ENCODE measurements at regions not wholly inside any gene's neighbourhood (a gene's known extent, or its start where the extent isn't known, plus 50 kb on each side); places are given as distances from the start of the nearest gene placed in this dataset.

GRCh38 chr6:120478650-120479049 is 855.6 kb downstream of the TBC1D32 start:
- Histone ChIP-seq H3K9me3 (replicated peaks in 1 of 2; ENCODE audit: control insufficient read depth in 1 of 2, insufficient read depth in 1 of 2, low read length in 2 of 2) (peaks cover 8 to 21% of the 10 kb centered on the region in 2 donors), H4K20me1 (ENCODE audit: insufficient read depth, low read length) (no peaks in the 10 kb centered on the region), H3K36me3 (replicated peaks in 1 of 2; ENCODE audit: control insufficient read depth in 1 of 2, insufficient read depth in 2 of 2, low read length in 2 of 2) (no peaks in the 10 kb centered on the region), H3K4me1 (ENCODE audit: control insufficient read depth in 1 of 2, insufficient read depth in 2 of 2, low read length in 2 of 2) (no peaks in the 10 kb centered on the region), H3K4me3 (replicated peaks in 1 of 3; ENCODE audit: low read depth in 2 of 3, low read length in 3 of 3) (no peak overlapping the region), H3K27ac (ENCODE audit: low read depth in 1 of 2, low read length in 2 of 2) (no peak overlapping the region), H3K9ac (ENCODE audit: insufficient read depth, low read length, poor library complexity, severe bottlenecking) (no peak overlapping the region), H3K4me2 (replicated peaks; ENCODE audit: extremely low read depth, low read length, poor library complexity, severe bottlenecking) (no peak overlapping the region), H3K79me2 (ENCODE audit: insufficient read depth, low read length) (no peaks in the 10 kb centered on the region), H2AFZ (ENCODE audit: insufficient read depth, low read depth, low read length, poor library complexity, severe bottlenecking) (no peak overlapping the region), H3K27me3 (ENCODE audit: control insufficient read depth in 2 of 2, insufficient read depth in 2 of 2, low read length in 2 of 2) (no peaks in the 10 kb centered on the region)
- Mint-ChIP-seq H3K9me3 (peaks cover 0 to 11% (median 3%) of the 10 kb centered on the region in 7 donors), H3K4me1 (no peaks in the 10 kb centered on the region), H3K27me3 (ENCODE audit: low read depth in 3 of 3) (no peaks in the 10 kb centered on the region), H3K36me3 (no peaks in the 10 kb centered on the region), H3K4me3 (no peak overlapping the region), H3K27ac (no peak overlapping the region)
- no peak for TF ChIP-seq CTCF (IDR thresholded peaks at IDR 0.05)
- no CpG with 5 or more reads among the region's 1 CpG for WGBS (ENCODE audit: insufficient coverage)
- intact Hi-C loops (cut with micrococcal nuclease), result no loop called here
- DNase-seq, result no peak

- Histone ChIP-seq H3K36me3 (replicated peaks in 1 of 2; ENCODE audit: control insufficient read depth in 1 of 2, insufficient read depth in 2 of 2, low read length in 2 of 2) (no peaks in the 10 kb centered on the region), H3K79me2 (ENCODE audit: insufficient read depth, low read length) (no peaks in the 10 kb centered on the region), H3K9me3 (replicated peaks in 1 of 2; ENCODE audit: control insufficient read depth in 1 of 2, insufficient read depth in 1 of 2, low read length in 2 of 2) (peaks cover 13 to 14% of the 10 kb centered on the region in 2 donors), H3K9ac (ENCODE audit: insufficient read depth, low read length, poor library complexity, severe bottlenecking) (no peak overlapping the region), H2AFZ (ENCODE audit: insufficient read depth, low read depth, low read length, poor library complexity, severe bottlenecking) (no peak overlapping the region), H3K4me3 (replicated peaks in 1 of 3; ENCODE audit: low read depth in 2 of 3, low read length in 3 of 3) (no peak overlapping the region), H3K27ac (ENCODE audit: low read depth in 1 of 2, low read length in 2 of 2) (no peak overlapping the region), H3K27me3 (ENCODE audit: control insufficient read depth in 2 of 2, insufficient read depth in 2 of 2, low read length in 2 of 2) (no peaks in the 10 kb centered on the region), H4K20me1 (ENCODE audit: insufficient read depth, low read length) (no peaks in the 10 kb centered on the region), H3K4me1 (ENCODE audit: control insufficient read depth in 1 of 2, insufficient read depth in 2 of 2, low read length in 2 of 2) (no peaks in the 10 kb centered on the region), H3K4me2 (replicated peaks; ENCODE audit: extremely low read depth, low read length, poor library complexity, severe bottlenecking) (no peak overlapping the region)
- Mint-ChIP-seq H3K27me3 (ENCODE audit: low read depth in 3 of 3) (no peaks in the 10 kb centered on the region), H3K4me3 (no peak overlapping the region), H3K4me1 (no peaks in the 10 kb centered on the region), H3K9me3 (peaks cover 0 to 11% (median 3%) of the 10 kb centered on the region in 7 donors), H3K36me3 (no peaks in the 10 kb centered on the region), H3K27ac (no peak overlapping the region)
- no CpG with 5 or more reads among the region's 2 CpGs for WGBS (ENCODE audit: insufficient coverage)
- no peak for DNase-seq
- no peak for TF ChIP-seq CTCF (IDR thresholded peaks at IDR 0.05)
- intact Hi-C loops (cut with micrococcal nuclease), result no loop called here
Measured at GRCh38 chr6:120473804-120474203, 860.5 kb downstream of the TBC1D32 start.
